ENCODE measurements at regions not wholly inside any gene's neighbourhood (a gene's known extent, or its start where the extent isn't known, plus 50 kb on each side); places are given as distances from the start of the nearest gene placed in this dataset.

DNA sequence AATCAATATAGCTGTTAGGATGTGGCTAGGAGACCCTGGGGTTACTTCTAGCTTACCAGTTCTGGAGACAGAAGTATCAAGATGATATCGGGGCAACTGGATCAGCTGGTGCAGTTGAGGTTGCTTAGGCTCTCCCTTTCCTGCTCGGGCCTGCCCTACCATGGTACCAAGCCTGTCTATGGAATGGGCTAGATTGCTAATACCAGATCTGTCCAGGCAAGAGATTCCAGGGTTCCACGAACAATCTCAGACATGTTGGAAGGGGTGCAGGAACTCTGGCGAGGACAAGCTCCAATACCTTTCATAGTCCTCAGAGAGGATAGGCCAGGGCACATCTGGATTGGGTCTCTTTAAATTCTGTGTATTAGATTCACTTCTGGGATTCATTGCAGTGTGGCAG, 53.8 kb downstream of the ADM start:
- no peak for DNase-seq

DNA sequence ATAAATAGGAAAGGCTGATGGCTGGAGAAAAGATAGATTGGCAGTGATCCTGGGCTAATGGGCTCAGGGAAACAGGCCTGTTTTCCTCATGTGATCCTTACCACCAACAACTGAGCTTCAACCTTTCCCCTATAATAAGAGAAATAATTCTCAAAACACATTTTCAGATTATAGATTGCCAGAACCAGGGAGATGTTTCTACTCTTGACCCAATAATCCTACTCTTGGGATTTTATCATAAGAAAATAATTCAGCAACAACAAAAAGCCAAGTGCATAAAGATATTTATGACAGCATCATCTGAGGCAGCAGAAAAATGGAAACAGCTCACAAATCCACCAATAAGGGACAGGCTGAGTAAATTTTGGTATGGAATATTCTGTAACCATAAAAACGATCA, 54.3 kb downstream of the ADM start:
- DNase-seq: no peak

DNA sequence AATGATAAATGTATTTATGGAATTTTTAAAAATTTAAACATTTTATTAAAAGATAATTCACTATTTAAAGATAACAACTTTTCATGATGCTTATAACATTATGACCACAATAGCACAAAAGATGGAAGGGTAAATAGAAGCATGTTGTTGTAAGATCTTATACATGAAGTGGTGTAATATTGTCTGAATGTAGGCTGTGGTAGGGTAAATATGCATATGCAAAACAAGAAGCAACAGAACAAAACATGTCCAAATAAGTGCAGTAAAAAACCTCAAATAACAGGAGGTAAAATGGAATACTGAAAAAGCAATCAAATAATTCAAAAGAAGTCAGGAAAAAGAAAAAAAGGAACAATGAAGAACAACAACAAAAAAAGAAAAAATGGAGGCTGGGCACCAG, 56.0 kb downstream of the ADM start:
- no peak for DNase-seq

DNA sequence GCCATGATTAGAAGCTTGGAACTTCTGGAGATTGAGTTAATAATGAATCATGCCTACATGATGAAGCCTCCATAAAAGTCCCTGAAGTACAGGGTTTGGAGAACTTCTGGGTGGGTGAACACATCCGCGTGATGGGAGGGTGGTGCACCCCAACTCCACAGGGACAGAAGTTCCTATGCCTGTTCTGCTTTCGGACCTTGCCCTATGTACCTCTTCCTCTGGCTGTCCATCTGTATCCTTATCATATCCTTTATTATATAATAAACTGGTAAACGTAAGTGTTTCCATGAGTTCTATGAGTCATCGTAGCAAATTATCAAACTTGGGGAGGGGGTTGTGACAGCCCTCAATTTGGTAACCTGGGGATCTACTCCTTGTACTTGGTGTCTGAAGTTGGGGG, 60.2 kb downstream of the ADM start:
- no peak for DNase-seq

DNA sequence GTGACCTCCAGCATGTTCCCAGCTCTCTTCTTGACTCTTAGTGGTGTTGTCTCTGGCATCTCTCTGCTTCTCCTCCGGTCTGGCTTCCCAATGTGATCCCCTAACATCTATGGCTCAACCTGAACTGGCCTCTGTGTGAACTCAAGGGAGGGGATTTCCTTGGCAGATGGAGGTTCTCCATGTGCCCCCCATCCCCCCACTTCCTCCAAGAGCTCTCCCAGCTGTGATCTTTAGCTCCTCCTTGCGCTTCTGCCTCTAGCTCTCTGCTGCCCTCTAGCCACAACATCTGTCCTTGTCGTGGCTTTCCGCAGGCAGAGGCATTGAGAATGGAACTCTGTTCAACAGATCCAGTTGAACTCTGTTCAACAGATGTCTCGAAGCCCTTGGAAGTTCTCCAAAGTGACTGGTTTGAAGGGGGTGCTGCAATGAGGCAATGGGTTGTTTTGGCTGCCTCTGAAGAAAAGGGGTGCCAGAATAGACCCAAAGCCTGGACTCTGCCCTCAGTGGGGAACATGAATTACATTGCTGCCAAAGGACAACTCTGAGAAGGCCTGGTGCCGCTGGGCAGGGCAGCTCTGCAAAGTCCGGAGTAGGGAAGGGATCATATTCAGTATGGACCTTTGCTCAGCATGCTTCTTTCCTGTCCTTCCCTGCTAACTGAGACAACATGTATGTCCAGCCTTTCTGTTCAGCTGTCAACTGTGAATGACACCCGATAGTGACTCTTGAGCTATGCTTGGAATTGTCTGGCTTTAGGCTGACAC, 61.9 kb downstream of the ADM start:
- peak; percentile 76 for DNase-seq

DNA sequence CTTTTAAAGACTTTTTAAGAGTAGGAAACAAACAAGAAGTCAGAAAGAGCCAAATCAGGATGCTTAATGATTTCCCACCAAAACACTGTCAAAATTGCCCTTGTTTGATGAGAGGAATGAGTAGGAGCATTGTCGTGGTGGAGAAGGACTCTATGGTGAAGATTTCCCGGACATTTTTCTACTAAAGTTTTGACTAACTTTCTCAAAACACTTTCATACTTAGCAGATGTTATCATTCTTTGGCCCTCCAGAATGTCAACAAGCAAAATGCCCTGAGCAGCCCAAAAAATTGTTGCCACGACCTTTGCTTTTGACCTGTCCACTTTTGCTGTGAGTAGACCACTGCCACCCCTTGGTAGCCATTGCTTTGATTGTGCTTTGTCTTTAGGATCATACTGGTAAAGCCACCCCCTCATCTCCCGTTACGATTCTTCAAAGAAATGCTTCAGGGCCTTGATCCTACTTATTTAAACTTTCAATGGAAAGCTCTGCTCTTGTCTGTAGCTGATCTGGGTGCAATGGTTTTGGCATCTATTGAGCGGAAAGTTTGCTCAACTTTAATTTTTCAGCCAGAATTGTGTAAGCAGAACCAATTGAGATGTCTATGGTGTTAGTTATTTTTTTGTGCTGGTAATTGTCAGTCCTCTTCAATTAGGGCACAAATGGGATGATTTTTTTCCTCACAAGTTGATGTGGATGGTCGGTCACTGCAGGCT, 67.2 kb downstream of the ADM start:
- no peak for DNase-seq

DNA sequence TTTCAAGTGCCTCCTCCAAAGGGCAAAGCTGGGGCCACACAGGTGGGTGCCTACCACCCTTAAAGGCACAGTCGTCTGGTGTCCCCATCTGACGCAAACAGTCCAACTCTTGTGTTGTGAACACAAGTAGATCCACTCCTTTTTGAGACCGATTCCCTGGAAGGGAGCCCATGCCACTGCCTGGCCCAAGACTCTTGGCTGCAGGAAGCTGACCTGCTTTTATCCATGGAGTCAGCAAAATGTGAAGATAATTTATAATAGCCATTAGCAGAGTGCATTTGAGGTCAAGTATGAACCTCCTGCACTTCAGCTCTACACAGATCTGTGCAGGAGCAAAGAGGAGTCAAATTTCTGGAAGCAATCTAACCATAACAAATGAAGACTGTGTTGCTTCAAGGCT, 68.5 kb downstream of the ADM start:
- DNase-seq: no peak

DNA sequence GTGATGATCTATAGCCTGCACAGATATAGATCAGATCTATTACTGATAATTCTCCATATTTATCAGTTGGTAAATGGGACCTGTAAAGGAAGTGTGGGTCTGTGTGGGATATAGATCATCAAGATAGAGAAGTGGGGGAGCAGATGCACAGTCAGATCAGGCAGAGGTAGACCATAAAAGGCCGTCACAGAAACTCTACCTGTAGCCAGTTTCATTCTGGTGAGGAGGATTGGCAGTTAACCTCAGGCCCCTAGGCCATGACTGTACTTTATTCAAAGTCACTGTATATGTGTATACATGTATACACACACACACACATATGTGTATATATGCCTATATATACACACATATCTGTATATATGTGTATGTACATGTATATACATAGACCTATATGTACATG, 69.1 kb downstream of the ADM start:
- DNase-seq: no peak

DNA sequence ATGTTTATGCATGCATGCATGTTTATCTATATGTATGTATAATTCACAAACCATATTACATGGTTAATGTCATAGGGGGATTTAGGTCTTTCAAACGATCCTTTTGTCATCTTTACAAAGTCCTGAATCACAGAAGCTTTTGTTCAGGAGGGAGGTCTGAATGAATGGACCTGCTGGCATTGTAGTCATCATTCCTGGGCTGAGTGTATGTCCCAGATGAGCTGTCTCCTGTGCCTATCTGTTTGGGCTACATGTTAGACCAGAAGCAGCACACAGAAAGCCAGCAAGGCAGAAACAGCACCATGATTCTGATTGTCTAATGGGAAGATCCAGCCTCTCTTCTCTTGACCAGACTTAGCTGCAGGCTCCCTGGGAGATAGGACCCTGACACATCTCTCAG, 69.5 kb downstream of the ADM start:
- DNase-seq: no peak

DNA sequence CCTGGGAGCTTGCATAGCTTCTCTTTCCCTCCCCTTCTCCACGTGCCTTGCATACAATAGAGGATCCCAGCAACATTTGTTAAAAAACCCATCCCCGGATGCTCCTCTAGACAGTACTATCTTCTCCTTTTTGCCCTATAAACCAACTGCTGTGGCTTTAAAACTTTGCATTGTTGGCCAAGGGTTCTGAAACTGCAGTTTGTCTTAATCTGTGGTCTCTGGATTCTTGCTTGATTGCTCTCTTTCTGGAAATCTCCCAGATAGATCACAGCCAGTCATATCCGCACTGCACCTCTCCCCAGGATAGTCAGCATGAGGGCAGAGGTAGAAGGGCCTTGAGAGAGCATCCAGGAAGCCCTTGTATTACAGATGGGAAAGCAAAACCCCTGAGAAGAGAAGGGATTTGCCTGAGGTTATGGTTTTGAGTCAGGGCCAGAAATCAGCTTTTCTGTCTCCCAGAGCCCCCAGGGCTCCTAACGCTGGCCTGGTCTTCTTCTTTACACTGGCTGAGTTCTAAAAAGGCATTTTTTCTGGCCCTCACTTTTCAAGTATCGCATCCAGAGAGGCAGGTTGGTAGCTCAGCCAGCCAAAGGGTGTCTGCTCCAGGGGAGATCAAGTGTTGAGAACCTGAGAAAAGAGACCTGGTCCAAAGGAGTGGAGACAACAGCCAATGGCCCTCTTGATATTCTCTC, 70.6 kb downstream of the ADM start:
- DNase-seq: no peak

DNA sequence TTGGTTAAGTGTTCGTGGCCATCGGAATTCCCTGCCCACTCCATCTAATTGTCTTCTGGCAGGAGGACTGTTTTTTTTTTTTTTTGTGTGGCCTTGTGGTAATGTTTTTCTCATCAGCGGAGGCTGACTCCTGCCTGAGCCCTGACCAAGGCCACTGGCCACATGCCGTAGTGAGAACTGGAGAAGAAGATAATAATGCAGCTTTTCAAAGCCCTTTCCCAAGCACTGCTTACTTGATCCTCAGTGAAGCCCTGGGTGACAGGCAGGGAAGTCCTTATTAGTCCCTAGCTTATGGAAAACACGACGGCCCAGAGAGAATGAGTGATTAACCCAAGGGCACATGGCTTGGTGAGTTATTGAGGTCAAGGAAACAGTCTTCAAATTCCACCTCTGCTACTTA, 71.2 kb downstream of the ADM start:
- DNase-seq: no peak

DNA sequence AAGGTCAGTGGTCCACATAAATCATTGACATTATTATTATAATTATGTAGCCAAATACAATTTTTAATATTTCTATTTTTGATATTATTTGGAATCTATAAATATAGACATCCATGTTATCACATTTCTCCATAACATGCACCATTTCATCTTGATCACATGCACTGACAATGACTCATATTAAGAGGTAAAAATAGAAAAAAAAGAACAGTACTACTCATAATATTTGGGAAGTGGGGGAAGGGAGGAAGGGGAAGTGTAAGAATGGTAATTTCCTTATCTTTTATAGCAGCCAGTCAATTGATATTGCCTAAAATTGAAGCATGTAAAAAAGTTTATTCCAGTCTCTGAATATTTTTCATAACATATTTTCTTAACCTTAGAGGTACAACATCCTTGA, 72.3 kb downstream of the ADM start:
- DNase-seq: no peak

DNA sequence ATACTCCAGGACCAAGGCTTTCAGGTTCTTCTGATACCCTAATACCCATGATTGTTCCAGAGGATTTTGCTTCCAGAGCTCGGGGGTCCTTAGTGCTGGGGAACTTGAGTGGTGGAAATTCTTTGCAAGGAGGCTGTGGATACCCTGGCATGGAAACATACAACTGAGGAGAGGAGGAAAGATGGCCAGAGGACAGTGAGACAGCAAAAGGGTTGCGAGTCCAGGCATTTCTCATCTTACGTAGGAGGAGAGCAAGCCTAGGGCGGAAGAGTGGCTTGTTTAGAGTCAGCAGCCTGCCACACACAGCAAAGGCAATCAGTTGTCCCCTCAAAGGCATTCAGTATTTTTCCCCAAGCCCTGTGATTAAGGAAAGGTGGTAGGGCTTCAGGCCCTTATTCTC, 73.5 kb downstream of the ADM start:
- DNase-seq: no peak

DNA sequence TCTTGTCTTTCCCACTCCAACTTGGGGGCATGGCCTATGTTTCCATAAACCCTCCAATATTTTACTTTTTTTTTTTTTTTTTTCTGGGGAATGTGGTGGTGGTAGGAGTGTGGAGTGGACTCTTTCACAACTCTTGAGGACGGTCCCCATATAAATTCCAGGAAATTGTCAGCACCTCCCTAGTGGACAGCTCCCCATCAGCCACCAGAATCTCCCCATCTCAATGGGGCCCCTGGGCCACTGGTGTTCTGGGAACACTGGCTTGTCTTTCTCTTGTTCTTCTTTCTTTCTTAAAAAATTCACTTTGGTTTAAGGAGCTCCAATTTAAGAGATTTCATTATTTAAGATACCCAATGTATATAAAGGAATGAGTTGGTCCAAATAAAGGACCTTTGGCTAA, 74.1 kb downstream of the ADM start:
- no peak for DNase-seq

DNA sequence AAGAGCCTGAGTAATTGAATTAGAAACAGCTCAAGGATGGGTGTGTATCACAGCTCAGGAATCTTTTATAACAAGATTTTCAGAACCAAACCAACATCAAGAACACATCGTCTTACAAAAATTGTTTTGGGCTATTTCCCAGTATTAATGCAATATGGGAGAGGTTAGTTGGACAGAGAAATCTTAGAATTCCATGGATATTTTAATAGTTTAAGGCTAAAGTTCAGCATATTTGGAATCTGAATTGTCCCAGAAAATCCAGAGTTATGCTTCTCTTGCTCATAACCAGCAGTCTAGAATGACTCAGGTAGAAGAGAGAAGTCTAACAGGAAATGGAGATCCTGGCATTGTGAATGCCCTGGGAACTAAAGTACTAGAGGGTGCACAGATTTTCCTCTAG, 74.6 kb downstream of the ADM start:
- DNase-seq: no peak

DNA sequence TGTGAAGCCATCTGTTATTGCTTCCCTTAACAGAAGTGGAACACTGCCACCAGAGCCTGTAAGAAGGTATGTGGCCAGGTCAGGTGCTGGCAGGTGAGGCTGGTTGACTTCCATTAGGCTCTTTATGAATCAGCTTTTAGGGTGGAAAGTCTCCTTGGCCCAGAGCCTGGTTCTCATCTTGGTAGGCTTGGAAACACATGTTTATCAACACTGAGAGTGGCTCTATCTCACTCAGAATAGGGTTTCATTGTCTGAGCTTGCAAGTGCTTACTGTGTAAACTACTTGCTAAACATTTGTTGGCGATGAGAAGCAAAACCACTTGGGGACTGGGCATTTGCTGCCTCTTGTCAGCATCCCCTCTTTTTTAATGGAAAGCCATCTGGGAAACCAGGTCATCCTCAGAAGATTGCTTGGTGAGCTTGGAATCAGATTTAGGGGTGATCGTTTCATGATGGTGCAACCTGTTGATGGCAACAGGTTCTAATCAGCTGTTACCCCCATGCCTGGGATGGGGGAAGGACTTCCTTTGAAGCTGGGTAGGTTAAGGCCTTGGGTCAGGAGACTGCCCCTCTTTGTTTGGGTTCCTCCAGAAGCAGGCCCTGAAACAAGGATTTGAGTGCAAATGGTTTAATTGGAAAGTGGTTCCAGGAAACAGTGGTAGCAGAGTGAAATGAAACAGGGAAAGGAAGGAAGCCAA, 75.0 kb upstream of the AMPD3 start:
- DNase-seq: no peak

DNA sequence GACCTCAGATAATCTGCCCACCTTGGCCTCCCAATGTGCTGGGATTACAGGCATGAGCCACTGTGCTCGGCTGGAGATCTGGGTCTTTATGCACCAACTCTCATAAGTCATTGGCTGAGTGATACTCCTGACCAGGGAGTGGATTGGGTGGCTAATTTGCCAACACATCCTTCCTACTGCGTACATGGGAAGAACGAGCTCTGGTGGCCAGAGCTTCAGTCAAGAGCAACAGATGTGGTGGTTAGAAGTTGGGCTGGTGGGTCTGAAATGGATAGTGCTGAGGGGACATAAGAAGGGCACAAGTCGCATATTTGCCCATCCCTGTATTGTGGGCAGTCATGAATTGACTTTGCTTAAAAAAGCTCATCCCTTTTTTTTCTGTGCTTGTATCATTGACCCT, 74.1 kb upstream of the AMPD3 start:
- DNase-seq: no peak

DNA sequence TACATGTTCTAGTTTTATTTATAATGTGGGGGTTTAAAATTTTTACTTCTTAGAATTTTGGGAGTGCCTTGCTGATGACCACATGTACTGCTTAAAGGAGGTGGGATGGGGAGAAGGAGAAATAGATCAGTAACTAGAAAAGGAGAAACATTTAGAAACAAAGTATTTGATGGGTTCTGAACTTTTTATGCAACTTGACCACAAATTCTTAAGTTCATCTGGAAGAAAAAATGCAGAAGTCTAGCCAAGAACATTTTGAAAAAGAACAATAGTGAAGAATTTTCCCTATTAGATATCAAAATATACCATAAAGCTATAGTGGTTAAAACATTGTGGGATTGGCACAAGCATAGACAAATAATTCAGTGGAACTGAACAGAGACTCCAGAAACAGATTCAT, 73.3 kb upstream of the AMPD3 start:
- DNase-seq: no peak

DNA sequence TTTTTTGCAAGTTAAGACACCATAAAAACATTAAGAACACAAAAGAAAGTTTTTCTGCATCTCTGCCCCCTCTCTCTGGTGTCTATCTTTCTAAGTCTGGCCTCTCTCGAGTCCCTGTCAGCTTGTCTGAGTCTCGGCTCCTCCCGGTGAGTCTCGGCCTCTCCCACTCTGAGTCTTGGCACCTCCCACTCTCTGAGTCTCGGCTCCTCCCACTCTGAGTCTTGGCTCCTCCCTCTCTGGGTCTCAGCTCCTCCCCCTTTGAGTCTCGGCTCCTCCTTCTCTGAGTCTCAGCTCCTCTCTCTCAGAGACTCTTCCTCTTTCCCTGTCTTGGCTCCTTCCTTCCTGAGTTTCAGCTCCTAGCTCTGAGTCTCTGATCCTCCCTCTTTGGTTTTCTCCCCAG, 72.5 kb upstream of the AMPD3 start:
- DNase-seq: no peak

DNA sequence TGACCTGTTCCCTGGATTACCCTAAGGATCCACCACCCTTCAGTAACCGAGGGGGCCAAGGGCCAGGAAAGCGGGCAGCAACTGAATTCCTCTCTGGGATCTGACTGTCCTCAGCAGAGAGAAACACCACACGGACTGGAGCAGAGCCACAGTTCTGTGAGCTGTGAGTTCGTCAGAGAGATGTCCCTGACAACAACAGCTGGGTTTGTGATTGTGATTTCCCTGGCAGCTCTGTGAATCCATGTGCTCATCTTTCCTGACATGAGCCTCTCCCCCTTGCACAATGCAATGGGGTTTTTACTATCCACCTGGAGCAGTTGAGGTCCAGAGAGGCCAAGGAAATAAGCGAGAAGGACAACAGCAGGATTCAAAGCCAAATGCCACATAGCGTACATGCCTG, 69.4 kb upstream of the AMPD3 start:
- DNase-seq: no peak

DNA sequence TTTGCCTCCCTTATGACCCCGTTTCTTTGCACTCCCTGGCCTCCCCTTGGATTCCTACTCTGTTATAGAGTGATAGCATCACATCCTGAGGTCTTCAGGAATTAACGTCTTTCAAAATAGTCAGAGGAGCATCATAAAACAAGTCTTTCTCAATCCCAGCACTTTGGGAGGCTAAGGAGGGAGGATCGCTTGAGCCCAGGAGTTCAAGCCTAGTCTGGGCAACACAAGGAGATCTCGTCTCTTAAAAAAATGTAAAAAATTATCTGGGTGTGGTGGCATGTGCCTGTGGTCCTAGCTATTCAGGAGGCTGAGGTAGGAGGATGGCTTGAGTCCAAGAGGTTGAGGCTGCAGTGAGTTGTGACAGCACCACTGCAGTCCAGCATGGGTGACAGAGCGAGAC, 68.7 kb upstream of the AMPD3 start:
- no peak for DNase-seq

DNA sequence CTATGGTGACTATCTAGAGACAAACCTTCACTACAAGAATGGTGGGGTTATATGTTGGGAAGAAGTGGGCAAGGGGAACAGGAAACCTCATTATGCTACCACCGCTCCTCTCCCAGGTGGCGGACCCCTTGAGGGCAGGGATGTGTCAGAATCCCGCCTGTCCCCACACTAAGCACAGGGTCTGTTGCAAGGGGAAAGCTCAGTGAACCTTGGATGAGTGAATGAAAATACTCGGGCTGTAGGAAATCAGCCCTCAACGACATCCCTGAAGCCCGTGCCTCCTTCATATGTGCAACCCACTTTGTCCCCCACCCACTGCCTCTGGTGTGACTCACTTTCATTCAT, 68.2 kb upstream of the AMPD3 start:
- no peak for DNase-seq

DNA sequence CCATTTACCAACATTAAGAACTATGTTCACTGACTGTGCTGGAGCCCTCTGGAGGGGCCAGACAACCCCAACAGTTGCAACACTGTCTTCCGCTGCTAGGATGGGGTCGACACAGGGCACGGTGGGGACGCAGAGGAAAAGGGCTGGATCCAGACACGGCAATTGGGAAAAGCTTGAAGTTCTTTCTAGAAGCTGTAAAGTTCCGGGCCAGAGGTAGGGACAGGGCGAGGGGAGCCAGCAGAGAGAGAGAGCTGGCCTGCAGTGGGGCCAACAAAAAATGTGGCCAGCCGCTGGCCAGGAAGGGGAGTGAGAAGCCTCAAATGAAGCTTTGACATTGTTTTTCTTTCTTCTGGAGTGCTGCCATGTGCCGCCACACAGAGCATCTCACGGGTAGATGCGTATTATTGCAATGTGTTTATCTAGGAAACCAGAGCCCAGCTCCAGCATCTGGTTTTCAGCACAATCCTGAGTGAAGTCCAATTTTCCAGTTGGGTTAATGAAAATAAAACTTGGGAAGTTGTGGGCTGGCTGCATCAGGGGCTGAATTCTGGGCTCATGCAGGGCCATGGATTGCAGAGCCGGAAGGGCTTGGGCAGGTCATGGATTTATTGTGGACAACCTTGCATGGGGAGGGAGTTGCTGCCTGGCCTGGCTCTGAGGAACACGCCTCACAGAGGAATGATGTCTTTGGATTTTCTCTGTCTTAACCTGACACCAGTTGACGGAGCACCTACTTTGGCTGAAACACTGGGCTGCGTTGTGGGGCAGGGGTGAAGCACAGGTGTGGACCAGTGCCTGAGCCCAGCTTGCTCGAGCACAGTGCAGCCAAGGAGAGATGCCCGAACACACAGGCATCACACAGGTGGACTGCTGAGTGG, 67.6 kb upstream of the AMPD3 start:
- no peak for DNase-seq

All from NCI-H2171 (cell line).